PC-9 (cell line): ENCODE measurements at regions not wholly inside any gene's neighbourhood (a gene's known extent, or its start where the extent isn't known, plus 50 kb on each side); places are given as distances from the start of the nearest gene placed in this dataset.

Source experiments
- BruUV-seq: library from RNA; stranded (reverse); fragments of 400-500 nt; replicated peaks from 2 replicates; lab custom pipeline; 2021; lab: Mats Ljungman, UMichigan
- CTCF ChIA-PET: fragments of 300-600 bp; sonication (Branson Sonifier 250); formaldehyde crosslinking; loops from one replicate; lab custom pipeline; 2022; ENCODE audit warnings: antibody characterized with exemption; lab: Charles Lee
- POLR2A ChIA-PET: fragments of 300-600 bp; sonication (Branson Sonifier 250); formaldehyde crosslinking; loops from one replicate; lab custom pipeline; 2022; ENCODE audit warnings: antibody characterized with exemption; ENCODE audit not compliant: unreplicated experiment; lab: Charles Lee
- DNase-seq, 2 experiments: peaks; one replicate each; pipeline versions ENCODE4 v3.0.0 to v3.0.0-alpha.2; 2015 to 2022; ENCODE audit warnings: mixed read lengths in 1 of 2
- H2AFZ ChIP-seq: fragments of 200-600 bp; sonication (generic); 2 replicates; pipeline ENCODE4 v1.8.1; 2017; ENCODE audit warnings: antibody characterized with exemption
- H3F3A ChIP-seq: fragments of 200-600 bp; sonication (generic); 2 replicates; pipeline ENCODE4 v1.8.1; 2017; ENCODE audit warnings: antibody characterized with exemption, mild to moderate bottlenecking, low read depth; ENCODE audit not compliant: insufficient read depth
- H3K27ac ChIP-seq: fragments of 200-600 bp; sonication (generic); 2 replicates; pipeline ENCODE4 v1.6.1; 2016; ENCODE audit warnings: mixed run types
- H3K27me3 ChIP-seq: fragments of 200-600 bp; sonication (generic); 2 replicates; pipeline ENCODE4 v1.6.1; 2016; ENCODE audit warnings: low read depth, mixed run types; ENCODE audit not compliant: insufficient read depth
- H3K36me3 ChIP-seq: fragments of 200-600 bp; sonication (generic); 2 replicates; pipeline ENCODE4 v1.6.1; 2016; ENCODE audit warnings: low read depth, mixed run types
- H3K4me1 ChIP-seq: fragments of 200-600 bp; sonication (generic); replicated peaks from 2 replicates; pipeline ENCODE4 v1.6.1; 2016; ENCODE audit warnings: mixed run types; ENCODE audit not compliant: insufficient read depth
- H3K4me2 ChIP-seq: fragments of 200-600 bp; sonication (generic); 2 replicates; pipeline ENCODE4 v1.6.1; 2017; ENCODE audit warnings: mixed run types
- H3K4me3 ChIP-seq: fragments of 200-600 bp; sonication (generic); 2 replicates; pipeline ENCODE4 v1.6.1; 2016; ENCODE audit warnings: mixed run types
- H3K79me2 ChIP-seq: fragments of 200-600 bp; sonication (generic); 2 replicates; pipeline ENCODE4 v1.6.1; 2017; ENCODE audit warnings: low read depth, mixed run types
- H3K9me2 ChIP-seq: fragments of 200-600 bp; sonication (generic); 2 replicates; pipeline ENCODE4 v1.8.1; 2017; ENCODE audit warnings: mild to moderate bottlenecking; ENCODE audit not compliant: insufficient read depth
- H3K9me3 ChIP-seq: fragments of 200-600 bp; sonication (generic); 2 replicates; pipeline ENCODE4 v1.8.1; 2016; ENCODE audit warnings: low read depth; ENCODE audit not compliant: insufficient read depth
- H4K20me1 ChIP-seq: fragments of 200-600 bp; sonication (generic); 2 replicates; pipeline ENCODE4 v1.8.1; 2017; ENCODE audit not compliant: insufficient read depth
- CTCF ChIP-seq: fragments of 200-600 bp; sonication (generic); conservative IDR thresholded peaks from 2 replicates; pipeline ENCODE4 v1.6.1; 2017; ENCODE audit warnings: mixed run types, antibody characterized with exemption, mild to moderate bottlenecking, moderate library complexity
- EZH2 ChIP-seq: fragments of 200-600 bp; sonication (generic); IDR thresholded peaks from 2 replicates; pipeline ENCODE4 v1.8.0; 2017; ENCODE audit warnings: antibody characterized with exemption, low read depth
- intact Hi-C: fragments of 100-400 bp; cut with micrococcal nuclease; formaldehyde crosslinking; loops from one replicate; pipeline ENCODE4 v1.10.0; 2022; ENCODE audit not compliant: unreplicated experiment

DNA sequence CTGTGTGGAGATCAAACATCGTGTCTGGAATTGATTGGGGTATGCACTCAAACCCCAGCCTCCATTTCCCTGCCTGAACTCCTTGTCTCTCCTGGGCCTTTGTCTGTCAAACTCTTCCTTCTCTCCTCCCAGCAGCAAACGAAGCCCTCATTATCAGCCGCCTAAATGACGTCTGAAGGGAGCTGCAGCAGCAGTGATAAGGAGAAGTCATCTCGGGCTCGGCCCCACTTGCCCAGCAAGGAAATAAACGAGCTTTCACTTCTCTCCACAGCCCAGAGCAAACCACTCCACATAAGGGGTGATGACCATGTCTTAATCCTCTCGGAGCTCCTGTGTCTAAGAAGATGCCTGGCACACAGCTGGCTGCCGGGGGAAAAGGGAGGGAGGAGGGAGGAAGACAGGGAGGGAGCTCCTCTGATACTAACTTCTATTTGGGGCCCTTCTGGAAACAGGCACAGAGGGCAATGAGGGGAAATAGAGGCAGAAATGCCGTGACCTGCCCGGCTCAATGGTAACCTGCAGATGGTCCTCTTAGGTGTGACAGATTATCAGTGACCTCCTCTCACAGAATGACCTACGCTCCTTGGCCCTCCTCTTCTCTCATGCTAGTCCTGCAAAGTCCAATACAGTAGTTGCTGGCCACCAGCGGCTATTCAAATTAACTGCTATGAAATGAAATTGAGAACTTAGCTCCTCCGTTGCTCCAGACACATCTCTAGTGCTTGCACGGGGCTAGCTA is 100.4 kb downstream of the PXDC1 start:
- no peaks in the 10 kb centered on the region for H3K4me1 ChIP-seq
- no peak overlapping the region for H3K27ac ChIP-seq
- H4K20me1 ChIP-seq: no peaks in the 10 kb centered on the region
- no peaks in the 10 kb centered on the region for H3F3A ChIP-seq
- POLR2A ChIA-PET: no interaction called here
- no peaks in the 10 kb centered on the region for H3K36me3 ChIP-seq
- no peaks in the 10 kb centered on the region for H3K79me2 ChIP-seq
- no peak overlapping the region for H2AFZ ChIP-seq
- DNase-seq: no peak
- intact Hi-C loops: no loop called here
- H3K27me3 ChIP-seq: no peaks in the 10 kb centered on the region
- TF ChIP-seq EZH2: no peak
- TF ChIP-seq CTCF: no peak
- H3K9me3 ChIP-seq: no peaks in the 10 kb centered on the region
- H3K4me2 ChIP-seq: no peak overlapping the region
- BruUV-seq: no TSS peak
- H3K9me2 ChIP-seq: no peaks in the 10 kb centered on the region
- CTCF ChIA-PET: no interaction called here
- no peak overlapping the region for H3K4me3 ChIP-seq

GRCh38 chr6:3650076-3650958 is 101.2 kb downstream of the PXDC1 start:
- Histone ChIP-seq H3K36me3 (no peaks in the 10 kb centered on the region), H3K27ac (no peak overlapping the region), H3K27me3 (no peaks in the 10 kb centered on the region), H3K9me2 (no peaks in the 10 kb centered on the region), H3F3A (no peaks in the 10 kb centered on the region), H3K4me3 (no peak overlapping the region), H2AFZ (no peak overlapping the region), H3K79me2 (no peaks in the 10 kb centered on the region), H4K20me1 (no peaks in the 10 kb centered on the region), H3K4me2 (no peak overlapping the region), H3K4me1 (no peaks in the 10 kb centered on the region), H3K9me3 (no peaks in the 10 kb centered on the region)
- TF ChIP-seq EZH2 (no peak), CTCF (no peak)
- CTCF ChIA-PET: no interaction called here
- intact Hi-C loops: no loop called here
- no peak for DNase-seq
- BruUV-seq: no TSS peak
- POLR2A ChIA-PET: no interaction called here

DNA sequence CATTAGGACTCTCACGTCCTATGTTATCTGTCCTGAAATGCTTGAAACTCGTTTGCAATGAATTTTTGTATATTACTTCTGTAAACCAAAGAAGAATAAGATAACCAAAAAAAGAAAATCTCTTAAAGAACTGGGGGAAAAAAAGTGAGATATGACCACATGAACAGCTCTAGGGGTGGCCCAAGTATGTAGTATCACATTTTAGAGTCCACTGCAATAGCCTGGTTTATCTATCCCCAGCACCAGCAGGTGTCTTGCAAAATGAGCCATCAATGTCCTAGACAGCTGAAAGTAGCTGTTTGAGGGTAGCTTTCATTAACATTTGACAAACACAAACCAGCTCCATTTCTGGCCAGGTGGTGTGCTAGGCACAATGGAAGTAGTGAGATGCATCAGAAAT is 102.8 kb downstream of the PXDC1 start:
- TF ChIP-seq EZH2: no peak
- Histone ChIP-seq H3K9me2 (no peaks in the 10 kb centered on the region), H3K79me2 (no peaks in the 10 kb centered on the region), H4K20me1 (no peaks in the 10 kb centered on the region), H3K36me3 (no peaks in the 10 kb centered on the region), H3K27ac (no peak overlapping the region), H3K4me2 (no peak overlapping the region), H3K4me3 (no peak overlapping the region), H3K4me1 (no peaks in the 10 kb centered on the region), H3K9me3 (no peaks in the 10 kb centered on the region), H3F3A (no peaks in the 10 kb centered on the region), H2AFZ (no peak overlapping the region), H3K27me3 (no peaks in the 10 kb centered on the region)
- BruUV-seq: no TSS peak
- intact Hi-C loops: no loop called here
- no peak for DNase-seq
- ChIA-PET CTCF (no interaction called here), POLR2A (interaction anchor here (0.6 kb wide), 1 partner anchor 31 kb away, joined by 5 read pairs; no protein-coding TSS in a partner anchor)
